GM12892 (cell line): ENCODE measurements at regions not wholly inside any gene's neighbourhood (a gene's known extent, or its start where the extent isn't known, plus 50 kb on each side); places are given as distances from the start of the nearest gene placed in this dataset.
"Not testable (repeated sequence)": the region's sequence is repeated elsewhere in the genome, so short reads cannot be mapped to it uniquely, and the experiment has no call there.

Experiments
- DNase-seq: peaks from one replicate; pipeline ENCODE4 v3.0.0; 2011; ENCODE audit not compliant: insufficient read length
- FAIRE-seq: peaks from 2 replicates; lab custom pipeline; 2011; peaks lifted over from hg19 to GRCh38; lab: Jason Lieb, UNC
- POLR2A ChIP-seq: IDR thresholded peaks from 2 replicates; pipeline ENCODE4 v1.6.1; 2011; ENCODE audit warnings: low read depth, low read length, control low read depth
- POLR2AphosphoS5 ChIP-seq: IDR thresholded peaks from 2 replicates; pipeline ENCODE4 v1.6.1; 2011; ENCODE audit warnings: low read depth, low read length, control low read depth
- TAF1 ChIP-seq: IDR thresholded peaks from 2 replicates; pipeline ENCODE4 v1.6.1; 2011; ENCODE audit warnings: low read depth, mild to moderate bottlenecking, control low read depth, low read length, borderline replicate concordance

- TF ChIP-seq POLR2A (no peak), TAF1 (no peak), POLR2AphosphoS5 (no peak)
- DNase-seq (no peak), FAIRE-seq (no peak)
Measured at GRCh38 chr12:127025545-127025944, 1241.4 kb upstream of the TMEM132C start.

- no peak for DNase-seq
- TF ChIP-seq POLR2A = no peak
- no peak for TF ChIP-seq TAF1
- no peak for TF ChIP-seq POLR2AphosphoS5
- FAIRE-seq = no peak
Measured at GRCh38 chr12:127035011-127035879, 1231.7 kb upstream of the TMEM132C start.

- no peak for DNase-seq
- no peak for FAIRE-seq
- no peak for TF ChIP-seq TAF1
Measured at GRCh38 chr12:127038152-127038551, 1228.8 kb upstream of the TMEM132C start.

- FAIRE-seq (no peak), DNase-seq (no peak)
- TF ChIP-seq TAF1 (no peak), POLR2A (no peak), POLR2AphosphoS5 (no peak)
Measured at GRCh38 chr12:127038761-127039160, 1228.2 kb upstream of the TMEM132C start.

GRCh38 chr12:127041985-127042625, 1224.9 kb upstream of the TMEM132C start:
- TF ChIP-seq TAF1 (no peak), POLR2A (no peak), POLR2AphosphoS5 (no peak)
- DNase-seq (peak; percentile 4), FAIRE-seq (no peak)

DNA sequence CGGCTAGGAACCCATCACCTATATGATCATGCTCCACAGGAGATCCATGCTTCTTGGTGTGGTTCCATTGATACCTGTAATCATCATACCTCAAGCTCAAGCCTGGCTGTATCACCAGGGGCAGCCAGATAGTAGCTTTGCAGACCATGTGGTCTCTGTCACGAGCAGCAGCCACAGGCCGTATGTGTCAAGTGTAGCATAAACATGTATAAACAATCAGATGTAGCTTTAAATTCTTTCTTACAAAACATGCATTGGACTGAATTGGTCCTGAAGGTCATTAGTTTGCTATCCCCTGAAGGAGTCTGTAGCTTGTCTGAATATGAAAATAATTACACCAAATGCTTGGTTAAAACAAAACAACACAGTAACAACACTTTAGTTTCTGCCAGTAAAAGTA, 1223.2 kb upstream of the TMEM132C start:
- DNase-seq = no peak
- TF ChIP-seq POLR2AphosphoS5 = no peak
- TF ChIP-seq TAF1 = no peak
- no peak for TF ChIP-seq POLR2A

DNA sequence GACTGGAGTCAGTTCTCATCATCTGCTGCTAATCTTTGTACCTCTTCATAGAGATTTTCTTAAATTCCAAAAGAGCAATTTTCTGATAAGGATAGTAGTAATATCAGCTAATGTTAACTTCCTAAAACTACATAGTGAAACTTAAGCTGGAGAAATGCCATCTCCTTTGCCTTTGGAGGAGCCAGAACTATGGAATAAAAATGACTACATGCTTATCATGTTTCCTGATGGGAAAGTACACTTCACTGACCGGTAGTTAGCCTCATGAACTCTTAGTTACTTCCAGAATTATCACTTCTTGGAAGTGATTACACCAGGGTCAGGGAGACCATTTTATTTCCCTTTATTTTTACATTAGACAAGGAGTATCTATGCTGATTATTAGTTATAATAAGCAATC, 1222.1 kb upstream of the TMEM132C start:
- FAIRE-seq = no peak
- TF ChIP-seq POLR2AphosphoS5 = no peak
- no peak for TF ChIP-seq TAF1
- no peak for TF ChIP-seq POLR2A
- no peak for DNase-seq

More for the DNA sequence above, 1223.2 kb upstream of the TMEM132C start:
- FAIRE-seq = no peak

DNA sequence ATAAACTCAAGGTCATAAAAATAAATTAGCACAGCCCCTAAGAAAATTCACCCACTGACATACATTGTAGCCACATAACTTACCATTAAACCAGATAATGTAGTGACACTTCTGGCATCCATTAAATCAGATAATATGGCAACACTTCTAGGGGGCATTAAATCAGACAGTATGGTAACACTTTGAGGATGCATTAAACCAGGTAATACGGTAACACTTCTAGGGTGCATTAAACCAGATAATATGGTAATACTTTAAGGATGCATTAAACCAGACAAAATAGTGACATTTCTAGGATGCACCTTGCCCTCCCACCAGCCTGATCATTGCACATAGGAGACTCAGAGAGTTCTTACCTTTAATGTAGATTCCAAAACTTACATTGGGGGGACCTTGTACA, 1220.5 kb upstream of the TMEM132C start:
- FAIRE-seq = no peak
- no peak for TF ChIP-seq POLR2A
- DNase-seq = no peak

- TF ChIP-seq POLR2A = no peak
- TF ChIP-seq TAF1 = no peak
- no peak for TF ChIP-seq POLR2AphosphoS5
- FAIRE-seq (no peak), DNase-seq (no peak)
Measured at GRCh38 chr12:127048057-127048456, 1218.9 kb upstream of the TMEM132C start.

GRCh38 chr12:127048525-127048924, 1218.4 kb upstream of the TMEM132C start:
- DNase-seq, FAIRE-seq: not testable (repeated sequence)

GRCh38 chr12:127051139-127051538, 1215.8 kb upstream of the TMEM132C start:
- TF ChIP-seq POLR2AphosphoS5 (no peak), POLR2A (no peak), TAF1 (no peak)
- no peak for FAIRE-seq
- DNase-seq = no peak

GRCh38 chr12:127052511-127053232, 1214.3 kb upstream of the TMEM132C start:
- no peak for FAIRE-seq
- no peak for DNase-seq
- TF ChIP-seq POLR2A (no peak), POLR2AphosphoS5 (no peak), TAF1 (no peak)
